ENCODE measurements at regions not wholly inside any gene's neighbourhood (a gene's known extent, or its start where the extent isn't known, plus 50 kb on each side); places are given as distances from the start of the nearest gene placed in this dataset.

- TF ChIP-seq CTCF (IDR thresholded peaks at IDR 0.05; ENCODE audit: low read depth, low read length, missing input control) (no peak), MAX (IDR thresholded peaks at IDR 0.05) (no peak), REST (IDR thresholded peaks at IDR 0.05) (no peak), JUND (IDR thresholded peaks at IDR 0.05) (no peak)
These were observed 225.7 kb downstream of the MTX2 start for GRCh38 chr2:176494949-176495353.
